Hindlimb muscle (tissue), 1 donor: ENCODE measurements at regions not wholly inside any gene's neighbourhood (a gene's known extent, or its start where the extent isn't known, plus 50 kb on each side); places are given as distances from the start of the nearest gene placed in this dataset.

Source experiments
- DNase-seq: peaks from one replicate; pipeline ENCODE4 v3.0.0-alpha.2; 2013

GRCh38 chr9:118522093-118523028 lies 818.2 kb downstream of the TLR4 start:
- peak; percentile 8 for DNase-seq

GRCh38 chr9:118527261-118527660 lies 823.1 kb downstream of the TLR4 start:
- no peak for DNase-seq

GRCh38 chr9:118529210-118529609 lies 825.0 kb downstream of the TLR4 start:
- no peak for DNase-seq

GRCh38 chr9:118529624-118530214 lies 825.5 kb downstream of the TLR4 start:
- no peak for DNase-seq

GRCh38 chr9:118532592-118532991 lies 828.4 kb downstream of the TLR4 start:
- no peak for DNase-seq

GRCh38 chr9:118533101-118533500 lies 828.9 kb downstream of the TLR4 start:
- no peak for DNase-seq

GRCh38 chr9:118533850-118534249 lies 829.6 kb downstream of the TLR4 start:
- DNase-seq: no peak

- DNase-seq: no peak
Observed at GRCh38 chr9:118536153-118536552, 832.0 kb downstream of the TLR4 start.

GRCh38 chr9:118538959-118539358 lies 830.3 kb downstream of the BRINP1 start:
- DNase-seq: no peak

- DNase-seq: no peak
Observed at GRCh38 chr9:118553465-118553864, 815.8 kb downstream of the BRINP1 start.

- DNase-seq: no peak
Observed at GRCh38 chr9:118554987-118555386, 814.2 kb downstream of the BRINP1 start.

- DNase-seq: no peak
Observed at GRCh38 chr9:118558026-118558425, 811.2 kb downstream of the BRINP1 start.

- DNase-seq: no peak
Observed at GRCh38 chr9:118558891-118559290, 810.3 kb downstream of the BRINP1 start.

GRCh38 chr9:118561051-118561450 lies 808.2 kb downstream of the BRINP1 start:
- DNase-seq: no peak

GRCh38 chr9:118563677-118564076 lies 805.6 kb downstream of the BRINP1 start:
- DNase-seq: no peak

GRCh38 chr9:118567861-118568260 lies 801.4 kb downstream of the BRINP1 start:
- DNase-seq: no peak

GRCh38 chr9:118568704-118569103 lies 800.5 kb downstream of the BRINP1 start:
- DNase-seq: no peak

GRCh38 chr9:118569148-118569547 lies 800.1 kb downstream of the BRINP1 start:
- no peak for DNase-seq

GRCh38 chr9:118570066-118570465 lies 799.2 kb downstream of the BRINP1 start:
- no peak for DNase-seq

- no peak for DNase-seq
Observed at GRCh38 chr9:118575341-118576070, 793.7 kb downstream of the BRINP1 start.

GRCh38 chr9:118577121-118577520 lies 792.1 kb downstream of the BRINP1 start:
- no peak for DNase-seq

- no peak for DNase-seq
Observed at GRCh38 chr9:118578467-118578866, 790.8 kb downstream of the BRINP1 start.

- DNase-seq: no peak
Observed at GRCh38 chr9:118583414-118583813, 785.8 kb downstream of the BRINP1 start.
